GM12865 (cell line): ENCODE measurements at regions not wholly inside any gene's neighbourhood (a gene's known extent, or its start where the extent isn't known, plus 50 kb on each side); places are given as distances from the start of the nearest gene placed in this dataset.

ENCODE experiments used
- DNase-seq: peaks from one replicate; pipeline ENCODE4 v3.0.0; 2010; ENCODE audit warnings: low read depth
- H3K4me3 ChIP-seq: 2 replicates; pipeline ENCODE4 v1.5.1; 2011; ENCODE audit warnings: mild to moderate bottlenecking, low read depth, low read length, control low read depth
- TF ChIP-seq, protein P1 (sequence below): IDR thresholded peaks from 2 replicates; pipeline ENCODE4 v1.5.1; 2011; ENCODE audit warnings: low read length, control low read depth, low read depth, inconsistent platforms; ENCODE audit not compliant: insufficient read depth; ENCODE audit errors: missing control alignments

DNA sequence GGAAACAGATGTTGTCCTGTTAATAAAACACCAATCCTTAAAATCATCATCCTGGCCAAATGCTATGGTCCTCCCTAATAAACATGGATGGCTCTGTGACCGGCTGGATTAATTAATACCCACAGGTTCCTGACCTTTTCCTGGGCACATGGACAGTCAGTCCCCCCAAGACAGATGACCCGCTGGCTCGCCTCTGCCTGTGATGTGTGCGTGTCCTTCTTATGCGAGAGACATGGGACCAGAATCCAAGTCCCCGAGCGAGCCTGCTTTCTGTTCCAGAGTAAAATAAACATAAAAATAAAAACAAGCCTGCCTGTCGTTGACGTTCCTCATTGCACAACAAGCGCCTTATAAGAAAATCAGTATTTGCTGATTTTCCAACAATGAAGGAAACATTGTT lies 378.3 kb upstream of the TSHZ3 start:
- DNase-seq: no peak
- H3K4me3 ChIP-seq: no peak overlapping the region
- TF ChIP-seq, protein P1, sequence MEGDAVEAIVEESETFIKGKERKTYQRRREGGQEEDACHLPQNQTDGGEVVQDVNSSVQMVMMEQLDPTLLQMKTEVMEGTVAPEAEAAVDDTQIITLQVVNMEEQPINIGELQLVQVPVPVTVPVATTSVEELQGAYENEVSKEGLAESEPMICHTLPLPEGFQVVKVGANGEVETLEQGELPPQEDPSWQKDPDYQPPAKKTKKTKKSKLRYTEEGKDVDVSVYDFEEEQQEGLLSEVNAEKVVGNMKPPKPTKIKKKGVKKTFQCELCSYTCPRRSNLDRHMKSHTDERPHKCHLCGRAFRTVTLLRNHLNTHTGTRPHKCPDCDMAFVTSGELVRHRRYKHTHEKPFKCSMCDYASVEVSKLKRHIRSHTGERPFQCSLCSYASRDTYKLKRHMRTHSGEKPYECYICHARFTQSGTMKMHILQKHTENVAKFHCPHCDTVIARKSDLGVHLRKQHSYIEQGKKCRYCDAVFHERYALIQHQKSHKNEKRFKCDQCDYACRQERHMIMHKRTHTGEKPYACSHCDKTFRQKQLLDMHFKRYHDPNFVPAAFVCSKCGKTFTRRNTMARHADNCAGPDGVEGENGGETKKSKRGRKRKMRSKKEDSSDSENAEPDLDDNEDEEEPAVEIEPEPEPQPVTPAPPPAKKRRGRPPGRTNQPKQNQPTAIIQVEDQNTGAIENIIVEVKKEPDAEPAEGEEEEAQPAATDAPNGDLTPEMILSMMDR: no peak

DNA sequence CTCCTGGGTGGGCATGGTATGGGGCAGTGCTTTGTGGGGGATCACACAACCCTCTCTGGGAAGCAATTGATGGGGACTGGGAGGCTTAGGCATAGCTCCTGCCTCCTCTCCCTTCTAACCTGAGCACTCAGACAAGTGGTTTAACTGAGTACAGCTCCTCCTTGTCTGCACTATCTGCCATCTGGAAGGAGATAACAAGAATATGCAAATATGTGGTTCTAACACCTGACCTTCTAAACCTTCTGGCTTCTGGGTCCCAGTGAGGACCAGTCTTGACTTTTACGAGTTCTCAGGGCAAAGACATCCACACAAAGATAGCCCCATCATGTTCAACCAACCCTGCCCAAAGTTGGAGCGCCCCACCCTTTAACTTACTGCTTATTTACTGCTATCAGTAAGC lies 381.0 kb upstream of the TSHZ3 start:
- TF ChIP-seq, protein P1: no peak
- no peak for DNase-seq
- no peak overlapping the region for H3K4me3 ChIP-seq

DNA sequence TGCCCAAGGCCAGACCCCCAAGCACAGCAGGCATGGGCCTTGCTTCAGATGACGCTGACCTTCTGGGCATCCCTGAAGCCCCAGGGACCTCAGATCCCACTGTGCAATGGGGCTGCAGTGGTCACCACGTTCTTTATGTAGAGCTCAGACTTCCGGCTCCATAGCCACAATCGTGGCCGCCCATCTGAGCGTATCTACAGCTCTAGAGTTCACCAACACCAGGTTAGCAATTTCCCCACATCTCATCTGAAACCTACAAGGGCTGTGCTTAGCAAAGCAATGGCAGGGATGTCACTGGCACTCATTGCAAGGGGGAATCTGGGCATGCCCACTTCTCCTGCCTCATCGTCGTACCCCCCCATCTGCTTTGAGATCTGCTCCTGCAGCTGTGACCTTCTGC lies 384.4 kb upstream of the TSHZ3 start:
- TF ChIP-seq, protein P1: no peak
- H3K4me3 ChIP-seq: no peak overlapping the region
- no peak for DNase-seq

DNA sequence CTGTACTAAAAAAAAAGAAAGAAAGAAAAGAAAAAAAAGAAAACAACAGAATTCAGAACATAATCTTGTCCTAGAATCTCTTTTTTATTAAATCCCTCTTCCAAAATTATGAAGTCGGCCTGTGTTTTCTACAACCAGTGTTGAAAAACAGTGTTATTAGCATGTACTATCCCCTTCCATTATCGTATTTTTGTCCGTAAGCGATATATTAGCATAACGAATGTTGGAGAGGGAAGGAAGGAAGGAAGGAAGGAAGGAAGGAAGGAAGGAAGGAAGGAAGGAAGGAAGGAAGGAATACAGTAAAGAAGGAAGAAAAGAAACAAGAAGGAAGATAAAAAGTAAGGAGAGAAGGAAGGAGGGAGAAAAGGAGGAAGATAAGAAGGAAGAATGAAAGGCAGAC lies 393.0 kb upstream of the TSHZ3 start:
- no peak overlapping the region for H3K4me3 ChIP-seq
- TF ChIP-seq, protein P1: no peak
- no peak for DNase-seq

DNA sequence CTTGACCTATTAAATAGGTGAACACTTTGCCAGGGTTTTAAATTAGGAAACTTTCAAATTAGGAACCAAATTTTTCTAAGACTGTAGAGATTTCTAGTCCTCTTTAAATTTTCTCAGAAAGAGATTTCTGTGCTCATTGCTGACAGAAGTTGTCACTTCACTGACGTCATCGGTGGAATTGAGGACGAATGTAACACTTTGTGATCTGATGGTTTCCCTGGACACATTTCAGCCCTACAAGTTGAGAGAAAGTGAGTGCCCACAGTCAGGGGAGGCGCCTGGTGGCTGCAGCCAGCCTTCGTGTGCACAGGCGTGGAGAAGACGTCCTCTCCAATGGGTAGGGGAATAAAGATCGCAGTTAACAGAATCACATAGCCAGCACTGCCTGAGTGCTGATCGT lies 396.5 kb upstream of the TSHZ3 start:
- TF ChIP-seq, protein P1: no peak
- no peak overlapping the region for H3K4me3 ChIP-seq
- DNase-seq: no peak

DNA sequence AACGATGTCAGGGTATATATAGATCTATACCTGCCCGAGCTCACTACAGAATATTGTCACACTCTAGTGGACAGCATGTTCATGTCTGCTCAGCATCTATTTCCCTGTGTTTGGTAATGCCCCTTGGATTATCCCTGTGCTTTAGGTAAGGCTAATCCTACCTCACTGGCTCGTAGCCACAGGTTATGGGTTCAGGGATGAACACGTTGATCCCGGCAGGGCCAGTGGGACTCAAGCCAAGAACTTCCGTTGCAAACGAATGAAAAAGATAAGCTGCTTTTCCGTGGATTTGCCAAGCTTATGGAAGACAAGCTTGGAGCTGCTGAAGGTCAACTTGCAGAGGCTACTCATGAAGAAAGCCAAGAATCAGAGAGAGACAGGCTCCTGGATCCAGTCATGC lies 400.0 kb upstream of the TSHZ3 start:
- TF ChIP-seq, protein P1: no peak
- no peak overlapping the region for H3K4me3 ChIP-seq
- DNase-seq: no peak

DNA sequence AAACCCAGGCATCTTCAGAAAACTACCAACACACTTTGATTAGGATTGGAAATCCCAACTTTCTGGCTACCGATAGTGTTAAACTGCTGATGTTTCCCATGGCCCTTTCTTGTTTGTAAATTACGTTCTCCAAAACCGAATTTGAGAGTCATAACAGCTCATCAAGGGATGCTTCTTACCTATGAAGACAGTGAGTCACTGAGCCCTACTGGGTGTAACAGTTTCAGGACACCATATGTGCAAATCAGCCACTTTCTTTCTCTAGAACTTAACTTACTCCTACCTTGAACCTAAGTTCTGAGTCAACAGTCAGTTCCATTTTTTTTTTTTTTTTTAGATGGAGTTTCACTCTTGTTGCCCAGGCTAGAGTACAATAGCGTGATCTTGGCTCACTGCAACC lies 410.1 kb upstream of the TSHZ3 start:
- H3K4me3 ChIP-seq: no peak overlapping the region
- TF ChIP-seq, protein P1: no peak
- DNase-seq: no peak
